ENCODE measurements at regions not wholly inside any gene's neighbourhood (a gene's known extent, or its start where the extent isn't known, plus 50 kb on each side); places are given as distances from the start of the nearest gene placed in this dataset.
A peak's percentile ranks its signal among the peaks of the same experiment; 100 is the strongest.

- no peak overlapping the region for H3K4me3 Mint-ChIP-seq
Measured at GRCh38 chr6:30396833-30397479, 52.0 kb downstream of the RPP21 start.

GRCh38 chr6:30397697-30398096, 52.7 kb downstream of the RPP21 start:
- Mint-ChIP-seq H3K36me3 (ENCODE audit: low read depth) (no peaks in the 10 kb centered on the region), H3K27me3 (ENCODE audit: low read depth) (peaks cover 29% of the 10 kb centered on the region), H3K9me3 (no peaks in the 10 kb centered on the region), H3K27ac (no peak overlapping the region), H3K4me3 (no peak overlapping the region), H3K4me1 (ENCODE audit: low read depth) (peaks cover 8% of the 10 kb centered on the region)
- intact Hi-C loops (cut with micrococcal nuclease): loop anchor here (1.0 to 2.0 kb wide), 4 partner anchors 40 to 295 kb away; no protein-coding TSS in a partner anchor
- DNase-seq: no peak
- CTCF ChIA-PET: interaction anchor here (0.7 to 1.9 kb wide), 11 partner anchors 8 to 192 kb away, joined by 3 to 13 read pairs (median 4); no protein-coding TSS in a partner anchor

More at GRCh38 chr6:30396833-30397479, 52.0 kb downstream of the RPP21 start:
- H3K9me3 Mint-ChIP-seq: no peaks in the 10 kb centered on the region
- peak; percentile 90 for DNase-seq
- H3K4me1 Mint-ChIP-seq (ENCODE audit: low read depth): peaks cover 8% of the 10 kb centered on the region
- peaks cover 29% of the 10 kb centered on the region for H3K27me3 Mint-ChIP-seq (ENCODE audit: low read depth)
- intact Hi-C loops (cut with micrococcal nuclease): loop anchor here (1.0 to 2.0 kb wide), 4 partner anchors 40 to 294 kb away; no protein-coding TSS in a partner anchor
- H3K27ac Mint-ChIP-seq: no peak overlapping the region
- no peaks in the 10 kb centered on the region for H3K36me3 Mint-ChIP-seq (ENCODE audit: low read depth)
- CTCF ChIA-PET: interaction anchor here (0.7 to 1.9 kb wide), 10 partner anchors 9 to 191 kb away, joined by 3 to 13 read pairs (median 4); no protein-coding TSS in a partner anchor

- Mint-ChIP-seq H3K4me3 (no peak overlapping the region), H3K27me3 (ENCODE audit: low read depth) (peaks cover 22% of the 10 kb centered on the region), H3K9me3 (no peaks in the 10 kb centered on the region), H3K4me1 (ENCODE audit: low read depth) (peaks cover 8% of the 10 kb centered on the region), H3K27ac (no peak overlapping the region), H3K36me3 (ENCODE audit: low read depth) (no peaks in the 10 kb centered on the region)
- DNase-seq: peak; percentile 24
- intact Hi-C loops (cut with micrococcal nuclease): no loop called here
- CTCF ChIA-PET: interaction anchor here (0.6 to 2.4 kb wide), 9 partner anchors 37 to 802 kb away, joined by 3 to 10 read pairs (median 3); no protein-coding TSS in a partner anchor
Measured at GRCh38 chr6:30399390-30400058, 54.6 kb downstream of the RPP21 start.

GRCh38 chr6:30405934-30406333, 61.0 kb downstream of the RPP21 start:
- no peaks in the 10 kb centered on the region for H3K36me3 Mint-ChIP-seq (ENCODE audit: low read depth)
- no peak overlapping the region for H3K4me3 Mint-ChIP-seq
- DNase-seq: no peak
- H3K27me3 Mint-ChIP-seq (ENCODE audit: low read depth): peaks cover 9% of the 10 kb centered on the region
- CTCF ChIA-PET: interaction anchor here (0.7 to 1.9 kb wide), 4 partner anchors 9 to 167 kb away, joined by 3 to 4 read pairs (median 4); no protein-coding TSS in a partner anchor
- peaks cover 8% of the 10 kb centered on the region for H3K9me3 Mint-ChIP-seq
- H3K27ac Mint-ChIP-seq: no peak overlapping the region
- intact Hi-C loops (cut with micrococcal nuclease): no loop called here
- H3K4me1 Mint-ChIP-seq (ENCODE audit: low read depth): peaks cover 6% of the 10 kb centered on the region

GRCh38 chr6:30409184-30409583, 64.2 kb downstream of the RPP21 start:
- Mint-ChIP-seq H3K27ac (no peak overlapping the region), H3K36me3 (ENCODE audit: low read depth) (no peaks in the 10 kb centered on the region), H3K4me1 (ENCODE audit: low read depth) (peaks cover 10% of the 10 kb centered on the region), H3K27me3 (ENCODE audit: low read depth) (peaks cover 27% of the 10 kb centered on the region), H3K9me3 (peaks cover 8% of the 10 kb centered on the region), H3K4me3 (no peak overlapping the region)
- intact Hi-C loops (cut with micrococcal nuclease): no loop called here
- DNase-seq: no peak
- CTCF ChIA-PET: no interaction called here

- H3K4me3 Mint-ChIP-seq: peak overlapping the region; percentile 38
Measured at GRCh38 chr6:30411515-30412207, 66.7 kb downstream of the RPP21 start.

GRCh38 chr6:30418448-30418847, 70.9 kb upstream of the HLA-E start:
- Mint-ChIP-seq H3K9me3 (no peaks in the 10 kb centered on the region), H3K4me1 (ENCODE audit: low read depth) (no peaks in the 10 kb centered on the region), H3K4me3 (no peak overlapping the region), H3K27ac (no peak overlapping the region), H3K36me3 (ENCODE audit: low read depth) (no peaks in the 10 kb centered on the region), H3K27me3 (ENCODE audit: low read depth) (peaks cover 20% of the 10 kb centered on the region)
- no peak for DNase-seq
- intact Hi-C loops (cut with micrococcal nuclease): no loop called here
- CTCF ChIA-PET: no interaction called here

More at GRCh38 chr6:30411515-30412207, 66.7 kb downstream of the RPP21 start:
- peaks cover 23% of the 10 kb centered on the region for H3K27me3 Mint-ChIP-seq (ENCODE audit: low read depth)
- intact Hi-C loops (cut with micrococcal nuclease): loop anchor here (2.0 to 5.0 kb wide), 2 partner anchors 41 to 131 kb away; no protein-coding TSS in a partner anchor
- CTCF ChIA-PET: interaction anchor here (0.6 to 1.9 kb wide), 13 partner anchors 10 to 970 kb away, joined by 3 to 11 read pairs (median 3); no protein-coding TSS in a partner anchor
- peak; percentile 76 for DNase-seq
- no peaks in the 10 kb centered on the region for H3K36me3 Mint-ChIP-seq (ENCODE audit: low read depth)
- peaks cover 8% of the 10 kb centered on the region for H3K9me3 Mint-ChIP-seq
- H3K27ac Mint-ChIP-seq: no peak overlapping the region
- peaks cover 5% of the 10 kb centered on the region for H3K4me1 Mint-ChIP-seq (ENCODE audit: low read depth)

- CTCF ChIA-PET: interaction anchor here (0.7 to 1.3 kb wide), 3 partner anchors 14 to 27 kb away, joined by 3 to 5 read pairs (median 3); no protein-coding TSS in a partner anchor
- no peaks in the 10 kb centered on the region for H3K9me3 Mint-ChIP-seq
- no peak overlapping the region for H3K4me3 Mint-ChIP-seq
- H3K27ac Mint-ChIP-seq: no peak overlapping the region
- no peaks in the 10 kb centered on the region for H3K36me3 Mint-ChIP-seq (ENCODE audit: low read depth)
- intact Hi-C loops (cut with micrococcal nuclease): no loop called here
- H3K27me3 Mint-ChIP-seq (ENCODE audit: low read depth): peaks cover 46% of the 10 kb centered on the region
- H3K4me1 Mint-ChIP-seq (ENCODE audit: low read depth): no peaks in the 10 kb centered on the region
- DNase-seq: no peak
Measured at GRCh38 chr6:30424549-30424948, 64.8 kb upstream of the HLA-E start.
